ENCODE measurements at regions not wholly inside any gene's neighbourhood (a gene's known extent, or its start where the extent isn't known, plus 50 kb on each side); places are given as distances from the start of the nearest gene placed in this dataset.

GRCh38 chr3:145967043-145967442, 193.9 kb downstream of the PLOD2 start:
- Mint-ChIP-seq H3K36me3 (ENCODE audit: insufficient read depth) (no peaks in the 10 kb centered on the region), H3K27ac (no peak overlapping the region)

GRCh38 chr3:145971186-145971585, 189.8 kb downstream of the PLOD2 start:
- no peak for TF ChIP-seq CTCF (IDR thresholded peaks at IDR 0.05; ENCODE audit: unreplicated experiment)
- no peaks in the 10 kb centered on the region for H3K27me3 Mint-ChIP-seq
- no peaks in the 10 kb centered on the region for H3K36me3 Mint-ChIP-seq (ENCODE audit: insufficient read depth)
- no peak overlapping the region for H3K4me3 Mint-ChIP-seq (ENCODE audit: low read depth)
- H3K9me3 Mint-ChIP-seq (ENCODE audit: low read depth), result no peaks in the 10 kb centered on the region
- no peak overlapping the region for H3K27ac Mint-ChIP-seq
- DNase-seq (ENCODE audit: low spot score, unreplicated experiment), result no peak
- H3K4me1 Mint-ChIP-seq (ENCODE audit: low read depth), result peaks cover 10% of the 10 kb centered on the region

More at GRCh38 chr3:145967043-145967442, 193.9 kb downstream of the PLOD2 start:
- Mint-ChIP-seq H3K4me1 (ENCODE audit: low read depth) (peaks cover 10% of the 10 kb centered on the region), H3K27me3 (no peaks in the 10 kb centered on the region), H3K4me3 (ENCODE audit: low read depth) (no peak overlapping the region), H3K9me3 (ENCODE audit: low read depth) (no peaks in the 10 kb centered on the region)
- no peak for TF ChIP-seq CTCF (IDR thresholded peaks at IDR 0.05; ENCODE audit: unreplicated experiment)
- DNase-seq (ENCODE audit: low spot score, unreplicated experiment), result no peak

- Mint-ChIP-seq H3K4me3 (ENCODE audit: low read depth) (no peak overlapping the region), H3K4me1 (ENCODE audit: low read depth) (peaks cover 10% of the 10 kb centered on the region), H3K27ac (no peak overlapping the region), H3K36me3 (ENCODE audit: insufficient read depth) (no peaks in the 10 kb centered on the region), H3K27me3 (no peaks in the 10 kb centered on the region), H3K9me3 (ENCODE audit: low read depth) (no peaks in the 10 kb centered on the region)
- DNase-seq (ENCODE audit: low spot score, unreplicated experiment), result no peak
- no peak for TF ChIP-seq CTCF (IDR thresholded peaks at IDR 0.05; ENCODE audit: unreplicated experiment)
Measured at GRCh38 chr3:145972851-145973250, 188.1 kb downstream of the PLOD2 start.

GRCh38 chr3:145981056-145981455, 179.9 kb downstream of the PLOD2 start:
- H3K4me1 Mint-ChIP-seq (ENCODE audit: low read depth), result no peaks in the 10 kb centered on the region
- no peak overlapping the region for H3K27ac Mint-ChIP-seq

GRCh38 chr3:145983101-145983500, 177.9 kb downstream of the PLOD2 start:
- H3K9me3 Mint-ChIP-seq (ENCODE audit: low read depth), result peaks cover 16% of the 10 kb centered on the region
- H3K36me3 Mint-ChIP-seq (ENCODE audit: insufficient read depth), result no peaks in the 10 kb centered on the region
- DNase-seq (ENCODE audit: low spot score, unreplicated experiment), result no peak
- no peaks in the 10 kb centered on the region for H3K4me1 Mint-ChIP-seq (ENCODE audit: low read depth)
- H3K27ac Mint-ChIP-seq, result no peak overlapping the region
- H3K4me3 Mint-ChIP-seq (ENCODE audit: low read depth), result no peak overlapping the region
- H3K27me3 Mint-ChIP-seq, result no peaks in the 10 kb centered on the region
- no peak for TF ChIP-seq CTCF (IDR thresholded peaks at IDR 0.05; ENCODE audit: unreplicated experiment)

More at GRCh38 chr3:145981056-145981455, 179.9 kb downstream of the PLOD2 start:
- Mint-ChIP-seq H3K9me3 (ENCODE audit: low read depth) (peaks cover 9% of the 10 kb centered on the region), H3K27me3 (no peaks in the 10 kb centered on the region), H3K4me3 (ENCODE audit: low read depth) (no peak overlapping the region), H3K36me3 (ENCODE audit: insufficient read depth) (no peaks in the 10 kb centered on the region)
- no peak for DNase-seq (ENCODE audit: low spot score, unreplicated experiment)
- TF ChIP-seq CTCF (IDR thresholded peaks at IDR 0.05; ENCODE audit: unreplicated experiment), result no peak

Data from progenitor cell of endocrine pancreas (in vitro differentiated cells).